ENCODE measurements at regions not wholly inside any gene's neighbourhood (a gene's known extent, or its start where the extent isn't known, plus 50 kb on each side); places are given as distances from the start of the nearest gene placed in this dataset.

- no peak overlapping the region for H3K4me3 ChIP-seq
- H3K36me3 ChIP-seq = no peaks in the 10 kb centered on the region
- no peak for TF ChIP-seq CTCF (IDR thresholded peaks at IDR 0.05)
- ATAC-seq (no peak), DNase-seq (no peak)
- no peaks in the 10 kb centered on the region for H3K4me1 ChIP-seq
- no peaks in the 10 kb centered on the region for H3K9me3 ChIP-seq
- H3K27me3 ChIP-seq (ENCODE audit: low read depth) = peaks cover 12% of the 10 kb centered on the region
- no peak overlapping the region for H3K27ac ChIP-seq
- intact Hi-C loops (cut with DNase I) = no loop called here
Measured at GRCh38 chr13:111915104-111915551, 151.8 kb upstream of the SOX1 start.

- no peaks in the 10 kb centered on the region for H3K4me1 ChIP-seq
- no peak overlapping the region for H3K4me3 ChIP-seq
- intact Hi-C loops (cut with DNase I) = no loop called here
- no peak overlapping the region for H3K27ac ChIP-seq
- peaks cover 17% of the 10 kb centered on the region for H3K27me3 ChIP-seq (ENCODE audit: low read depth)
- ATAC-seq = no peak
- TF ChIP-seq CTCF (IDR thresholded peaks at IDR 0.05) = no peak
- DNase-seq = no peak
- no peaks in the 10 kb centered on the region for H3K9me3 ChIP-seq
- no peaks in the 10 kb centered on the region for H3K36me3 ChIP-seq
Measured at GRCh38 chr13:111916201-111916600, 150.7 kb upstream of the SOX1 start.

GRCh38 chr13:111917086-111917485 is 149.9 kb upstream of the SOX1 start:
- peaks cover 22% of the 10 kb centered on the region for H3K27me3 ChIP-seq (ENCODE audit: low read depth)
- no peak for ATAC-seq

GRCh38 chr13:111917901-111918300 is 149.0 kb upstream of the SOX1 start:
- DNase-seq = no peak
- Histone ChIP-seq H3K27me3 (ENCODE audit: low read depth) (peaks cover 23% of the 10 kb centered on the region), H3K4me1 (no peaks in the 10 kb centered on the region), H3K9me3 (no peaks in the 10 kb centered on the region), H3K27ac (no peak overlapping the region), H3K4me3 (no peak overlapping the region), H3K36me3 (no peaks in the 10 kb centered on the region)
- intact Hi-C loops (cut with DNase I) = no loop called here
- ATAC-seq = no peak
- TF ChIP-seq CTCF (IDR thresholded peaks at IDR 0.05) = no peak

More at GRCh38 chr13:111917086-111917485, 149.9 kb upstream of the SOX1 start:
- Histone ChIP-seq H3K4me3 (no peak overlapping the region), H3K27ac (no peak overlapping the region), H3K9me3 (no peaks in the 10 kb centered on the region), H3K36me3 (no peaks in the 10 kb centered on the region), H3K4me1 (no peaks in the 10 kb centered on the region)
- DNase-seq = no peak
- no peak for TF ChIP-seq CTCF (IDR thresholded peaks at IDR 0.05)
- intact Hi-C loops (cut with DNase I) = no loop called here

- TF ChIP-seq CTCF (IDR thresholded peaks at IDR 0.05) = no peak
- Histone ChIP-seq H3K27me3 (ENCODE audit: low read depth) (peaks cover 31% of the 10 kb centered on the region), H3K9me3 (no peaks in the 10 kb centered on the region), H3K4me1 (no peaks in the 10 kb centered on the region), H3K4me3 (no peak overlapping the region), H3K36me3 (no peaks in the 10 kb centered on the region), H3K27ac (no peak overlapping the region)
- ATAC-seq (no peak), DNase-seq (no peak)
- intact Hi-C loops (cut with DNase I) = no loop called here
Measured at GRCh38 chr13:111919286-111919685, 147.7 kb upstream of the SOX1 start.

- H3K4me1 ChIP-seq = no peaks in the 10 kb centered on the region
- no peaks in the 10 kb centered on the region for H3K9me3 ChIP-seq
- ATAC-seq (peak in 1 of 2 donors; percentile 24), DNase-seq (no peak)
- intact Hi-C loops (cut with DNase I) = no loop called here
- H3K27ac ChIP-seq = no peak overlapping the region
- TF ChIP-seq CTCF (IDR thresholded peaks at IDR 0.05) = no peak
- no peak overlapping the region for H3K4me3 ChIP-seq
- H3K27me3 ChIP-seq (ENCODE audit: low read depth) = peaks cover 31% of the 10 kb centered on the region
- no peaks in the 10 kb centered on the region for H3K36me3 ChIP-seq
Measured at GRCh38 chr13:111919849-111920248, 147.1 kb upstream of the SOX1 start.

All from lower lobe of right lung (tissue), 2 donors.